HG03039 (cell line): ENCODE measurements at regions not wholly inside any gene's neighbourhood (a gene's known extent, or its start where the extent isn't known, plus 50 kb on each side); places are given as distances from the start of the nearest gene placed in this dataset.

Experiments
- ATAC-seq: cut with Tn5 transposase; IDR thresholded peaks from one replicate; pipeline ENCODE4 v1.9.1; 2021; ENCODE audit warnings: mild to moderate bottlenecking, moderate library complexity; ENCODE audit not compliant: unreplicated experiment

DNA sequence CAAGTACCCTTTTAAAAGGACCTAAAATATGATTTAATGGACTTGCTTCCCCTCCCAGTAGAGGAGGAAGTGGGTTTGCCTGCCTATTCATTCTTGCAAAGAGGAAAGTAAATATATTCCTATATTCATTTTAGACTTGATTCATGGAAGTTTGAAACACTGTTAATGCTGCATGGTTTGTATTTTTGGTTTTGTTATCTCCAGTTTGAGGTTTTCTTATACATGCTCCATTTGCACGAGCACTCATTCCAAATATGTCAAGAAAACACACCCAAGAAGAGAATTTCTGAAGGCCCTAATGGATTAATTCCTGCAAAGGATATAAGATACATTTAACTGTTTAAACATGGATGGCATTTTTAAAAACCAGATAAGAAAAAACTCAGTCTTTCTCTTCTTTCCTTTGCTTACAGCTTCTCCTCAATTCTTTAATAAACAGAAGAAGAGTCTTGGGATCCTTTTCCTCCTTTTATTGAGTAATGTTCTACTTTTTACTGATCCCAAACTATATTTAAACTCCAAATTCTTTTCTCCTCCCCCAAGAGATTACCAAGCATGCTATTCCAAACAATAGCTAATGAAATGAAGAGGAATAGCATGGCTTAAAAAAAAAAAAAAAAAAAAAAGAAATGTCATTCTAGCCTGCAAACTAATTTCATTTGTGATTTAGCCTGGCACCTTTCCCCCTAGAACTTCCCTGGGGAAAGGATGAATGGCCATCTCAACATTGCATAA lies 54.6 kb upstream of the LDB2 start:
- ATAC-seq = no peak

DNA sequence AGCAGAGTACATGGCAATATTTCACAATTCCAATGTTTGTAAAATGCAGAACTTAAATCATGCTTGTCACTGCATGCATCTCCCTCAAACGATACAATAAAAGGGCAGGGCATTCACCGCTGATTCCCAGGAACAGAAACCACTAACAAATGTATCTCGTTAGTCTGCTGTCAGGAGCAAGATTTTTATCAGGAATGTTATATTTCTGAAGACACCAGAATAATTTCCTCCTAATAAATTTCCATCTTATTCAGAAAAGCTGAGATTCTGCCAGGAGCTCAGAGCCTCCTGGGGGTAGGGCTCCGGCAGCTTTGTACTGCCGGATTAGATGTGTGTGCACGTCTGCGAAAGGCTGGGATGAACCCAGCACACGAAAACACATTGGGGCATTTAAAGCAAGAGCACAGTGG lies 54.0 kb upstream of the LDB2 start:
- ATAC-seq = no peak
